A549 (cell line): ENCODE measurements at regions not wholly inside any gene's neighbourhood (a gene's known extent, or its start where the extent isn't known, plus 50 kb on each side); places are given as distances from the start of the nearest gene placed in this dataset.

Experiments used
- BHLHE40 ChIP-seq: IDR thresholded peaks from 2 replicates; pipeline ENCODE4 v1.6.1; 2012; ENCODE audit warnings: low read depth, low read length, inconsistent platforms
- CEBPB ChIP-seq, 2 experiments: fragments of >200 bp in 1 of 2; sonication (Bioruptor Twin) in 1 of 2; formaldehyde crosslinking in 1 of 2; IDR thresholded peaks; 2 replicates each; pipeline ENCODE4 v1.6.1; 2012 to 2016
- CHD4 ChIP-seq: fragments of 200-600 bp; sonication (generic); IDR thresholded peaks from 2 replicates; pipeline ENCODE4 v1.6.1; 2016; ENCODE audit warnings: antibody characterized with exemption, mild to moderate bottlenecking, borderline replicate concordance
- ESRRA ChIP-seq: fragments of 150-350 bp; IDR thresholded peaks from 2 replicates; pipeline ENCODE4 v1.6.1; 2014; ENCODE audit warnings: mild to moderate bottlenecking, low read length, borderline replicate concordance
- JUNB ChIP-seq: fragments of >200 bp; sonication (Bioruptor Twin); formaldehyde crosslinking; IDR thresholded peaks from 2 replicates; pipeline ENCODE4 v1.6.1; 2016
- MAZ ChIP-seq: fragments of 150-350 bp; IDR thresholded peaks from 2 replicates; pipeline ENCODE4 v1.6.1; 2014; ENCODE audit warnings: antibody characterized with exemption, low read depth, low read length, borderline replicate concordance
- POLR2A ChIP-seq: IDR thresholded peaks from 2 replicates; pipeline ENCODE4 v1.6.1; 2012; ENCODE audit warnings: mild to moderate bottlenecking, low read length
- RAD21 ChIP-seq, 2 experiments: fragments of >200 bp in 1 of 2; sonication (Bioruptor Twin) in 1 of 2; formaldehyde crosslinking in 1 of 2; IDR thresholded peaks in 1 of 2; conservative IDR thresholded peaks in 1 of 2; 2 replicates in 1 of 2; 3 replicates in 1 of 2; pipeline ENCODE4 v1.6.1; 2012 to 2018; ENCODE audit warnings: inconsistent platforms in 1 of 2
- RARB ChIP-seq: fragments of 250-450 bp; sonication (Bioruptor Pico); IDR thresholded peaks from 2 replicates; pipeline ENCODE4 v1.8.0; 2021; ENCODE audit warnings: mild to moderate bottlenecking, moderate library complexity
- SREBF2 ChIP-seq: fragments of 450-650 bp; IDR thresholded peaks from 2 replicates; pipeline ENCODE4 v1.6.1; 2014; ENCODE audit warnings: mild to moderate bottlenecking, moderate library complexity
- TF ChIP-seq, protein P1 (sequence below): IDR thresholded peaks from 2 replicates; pipeline ENCODE4 v1.6.1; 2012
- TF ChIP-seq, protein P2 (sequence below): fragments of >200 bp; sonication (Bioruptor Twin); formaldehyde crosslinking; IDR thresholded peaks from 3 replicates; pipeline ENCODE4 v1.5.1; 2016
- TF ChIP-seq, protein P3 (sequence below): fragments of 450-650 bp; IDR thresholded peaks from 2 replicates; pipeline ENCODE4 v1.6.1; 2014; ENCODE audit warnings: antibody characterized with exemption

DNA sequence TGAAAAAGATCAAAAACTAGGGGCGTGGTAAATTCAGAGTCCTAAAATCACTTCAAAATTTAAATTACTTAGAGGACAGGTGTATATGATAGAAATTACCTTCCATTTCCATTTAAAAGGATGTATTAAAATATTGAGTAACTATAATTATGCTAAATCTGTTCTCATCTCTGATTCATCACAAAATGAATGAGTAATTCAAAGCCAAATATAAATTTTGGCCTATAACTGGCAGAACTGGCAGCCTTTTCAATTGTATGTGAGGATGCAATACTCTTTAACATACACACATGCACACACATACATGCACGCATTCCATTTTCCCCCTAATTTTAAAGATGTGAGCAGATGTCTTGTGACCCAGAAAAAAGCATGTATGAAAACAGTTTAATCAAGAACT lies 194.6 kb downstream of the EPM2A start:
- no peak for TF ChIP-seq ESRRA
- no peak for TF ChIP-seq RARB (CRISPR knock-in tag)
- no peak for TF ChIP-seq POLR2A
- TF ChIP-seq, protein P1, sequence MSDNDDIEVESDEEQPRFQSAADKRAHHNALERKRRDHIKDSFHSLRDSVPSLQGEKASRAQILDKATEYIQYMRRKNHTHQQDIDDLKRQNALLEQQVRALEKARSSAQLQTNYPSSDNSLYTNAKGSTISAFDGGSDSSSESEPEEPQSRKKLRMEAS, result no peak
- TF ChIP-seq, protein P2, sequence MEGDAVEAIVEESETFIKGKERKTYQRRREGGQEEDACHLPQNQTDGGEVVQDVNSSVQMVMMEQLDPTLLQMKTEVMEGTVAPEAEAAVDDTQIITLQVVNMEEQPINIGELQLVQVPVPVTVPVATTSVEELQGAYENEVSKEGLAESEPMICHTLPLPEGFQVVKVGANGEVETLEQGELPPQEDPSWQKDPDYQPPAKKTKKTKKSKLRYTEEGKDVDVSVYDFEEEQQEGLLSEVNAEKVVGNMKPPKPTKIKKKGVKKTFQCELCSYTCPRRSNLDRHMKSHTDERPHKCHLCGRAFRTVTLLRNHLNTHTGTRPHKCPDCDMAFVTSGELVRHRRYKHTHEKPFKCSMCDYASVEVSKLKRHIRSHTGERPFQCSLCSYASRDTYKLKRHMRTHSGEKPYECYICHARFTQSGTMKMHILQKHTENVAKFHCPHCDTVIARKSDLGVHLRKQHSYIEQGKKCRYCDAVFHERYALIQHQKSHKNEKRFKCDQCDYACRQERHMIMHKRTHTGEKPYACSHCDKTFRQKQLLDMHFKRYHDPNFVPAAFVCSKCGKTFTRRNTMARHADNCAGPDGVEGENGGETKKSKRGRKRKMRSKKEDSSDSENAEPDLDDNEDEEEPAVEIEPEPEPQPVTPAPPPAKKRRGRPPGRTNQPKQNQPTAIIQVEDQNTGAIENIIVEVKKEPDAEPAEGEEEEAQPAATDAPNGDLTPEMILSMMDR, result no peak
- TF ChIP-seq MAZ, result no peak
- TF ChIP-seq CHD4, result no peak
- TF ChIP-seq RAD21 (conservative IDR thresholded peaks at IDR 0.05 in 1 of 2, IDR thresholded peaks at IDR 0.05 in 1 of 2), result no peak
- no peak for TF ChIP-seq JUNB
- TF ChIP-seq, protein P3, sequence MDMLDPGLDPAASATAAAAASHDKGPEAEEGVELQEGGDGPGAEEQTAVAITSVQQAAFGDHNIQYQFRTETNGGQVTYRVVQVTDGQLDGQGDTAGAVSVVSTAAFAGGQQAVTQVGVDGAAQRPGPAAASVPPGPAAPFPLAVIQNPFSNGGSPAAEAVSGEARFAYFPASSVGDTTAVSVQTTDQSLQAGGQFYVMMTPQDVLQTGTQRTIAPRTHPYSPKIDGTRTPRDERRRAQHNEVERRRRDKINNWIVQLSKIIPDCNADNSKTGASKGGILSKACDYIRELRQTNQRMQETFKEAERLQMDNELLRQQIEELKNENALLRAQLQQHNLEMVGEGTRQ, result no peak
- TF ChIP-seq CEBPB (IDR thresholded peaks at IDR 0.05), result no peak
- TF ChIP-seq SREBF2, result no peak
- no peak for TF ChIP-seq BHLHE40
